Thyroid gland (tissue), 4 donors: ENCODE measurements at regions not wholly inside any gene's neighbourhood (a gene's known extent, or its start where the extent isn't known, plus 50 kb on each side); places are given as distances from the start of the nearest gene placed in this dataset.
A peak's percentile ranks its signal among the peaks of the same experiment; 100 is the strongest.

ENCODE experiments used
- DNase-seq, 2 donors: peaks; one replicate each; pipeline ENCODE4 v3.0.0-alpha.2; 2019
- H3K27ac ChIP-seq, 3 donors: fragments of 200-600 bp; sonication (generic); 1 replicate in 2 of 3; 2 replicates in 1 of 3; pipeline ENCODE4 v1.5.1; 2016 to 2019; ENCODE audit warnings: mild to moderate bottlenecking in 1 of 3, moderate library complexity in 1 of 3
- H3K27me3 ChIP-seq: fragments of 200-600 bp; sonication (generic); one replicate; pipeline ENCODE4 v1.5.1; 2019
- H3K36me3 ChIP-seq, 2 donors: fragments of 200-600 bp; sonication (generic); one replicate each; pipeline ENCODE4 v1.5.1; 2016 to 2019
- H3K4me1 ChIP-seq, 2 donors: fragments of 200-600 bp; sonication (generic); one replicate each; pipeline ENCODE4 v1.5.1; 2017 to 2019
- H3K4me3 ChIP-seq, 3 donors: fragments of 200-600 bp; sonication (generic); replicated peaks in 1 of 3; 1 replicate in 2 of 3; 2 replicates in 1 of 3; pipeline ENCODE4 v1.5.1; 2016; ENCODE audit warnings: mild to moderate bottlenecking in 1 of 3
- H3K9me3 ChIP-seq: fragments of 200-600 bp; sonication (generic); one replicate; pipeline ENCODE4 v1.5.1; 2017
- POLR2A ChIP-seq, 2 donors: fragments of 450-650 bp; IDR thresholded peaks; one replicate each; pipeline ENCODE4 v1.6.1; 2017; ENCODE audit warnings: antibody characterized with exemption in 2 of 2, mild to moderate bottlenecking in 2 of 2, moderate library complexity in 1 of 2
- WGBS, 2 donors: methylation state at CpG; one replicate each; pipeline ENCODE4 v1.1.5; 2017; 5-methylcytosine and 5-hydroxymethylcytosine counted together
- intact Hi-C: fragments of 100-400 bp; cut with DNase I; formaldehyde crosslinking; loops from one replicate; pipeline ENCODE4 v1.15.1; 2023
- TF ChIP-seq, protein P1 (sequence below), 6 experiments: fragments of 200-600 bp in 3 of 6; fragments of 450-650 bp in 3 of 6; sonication (generic) in 3 of 6; IDR thresholded peaks; one replicate each; pipeline ENCODE4 v1.5.1; 2016 to 2019; ENCODE audit warnings: antibody characterized with exemption in 6 of 6, mild to moderate bottlenecking in 2 of 6, inconsistent platforms in 1 of 6, moderate library complexity in 1 of 6

DNA sequence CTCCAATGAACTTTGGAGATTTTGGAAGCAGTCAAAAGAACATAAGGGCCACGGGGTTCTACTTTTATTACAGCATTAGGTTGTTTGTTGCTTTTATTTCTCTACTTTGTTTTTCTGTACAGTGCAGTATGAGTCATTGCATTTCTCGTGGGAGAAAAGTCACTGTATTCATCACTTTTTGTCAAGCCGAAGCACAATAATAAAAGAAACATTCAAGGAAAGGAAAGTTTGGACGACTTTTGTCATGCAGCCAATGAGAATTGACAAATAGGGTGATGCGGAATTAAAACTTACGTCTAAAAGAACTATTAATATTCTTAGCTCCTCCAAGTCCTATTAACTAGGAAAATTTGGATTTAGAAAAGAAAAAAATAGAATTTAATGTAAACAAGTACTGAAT, 209.9 kb downstream of the TMEM182 start:
- Histone ChIP-seq H3K27me3 (no peaks in the 10 kb centered on the region), H3K36me3 (no peaks in the 10 kb centered on the region), H3K9me3 (no peaks in the 10 kb centered on the region), H3K27ac (no peak overlapping the region), H3K4me3 (no peak overlapping the region), H3K4me1 (no peaks in the 10 kb centered on the region)
- 79 to 80% methylated on average over 6 of the region's 6 CpGs for WGBS, 2 donors
- DNase-seq, result no peak
- TF ChIP-seq POLR2A (IDR thresholded peaks at IDR 0.05), result no peak
- TF ChIP-seq, protein P1, sequence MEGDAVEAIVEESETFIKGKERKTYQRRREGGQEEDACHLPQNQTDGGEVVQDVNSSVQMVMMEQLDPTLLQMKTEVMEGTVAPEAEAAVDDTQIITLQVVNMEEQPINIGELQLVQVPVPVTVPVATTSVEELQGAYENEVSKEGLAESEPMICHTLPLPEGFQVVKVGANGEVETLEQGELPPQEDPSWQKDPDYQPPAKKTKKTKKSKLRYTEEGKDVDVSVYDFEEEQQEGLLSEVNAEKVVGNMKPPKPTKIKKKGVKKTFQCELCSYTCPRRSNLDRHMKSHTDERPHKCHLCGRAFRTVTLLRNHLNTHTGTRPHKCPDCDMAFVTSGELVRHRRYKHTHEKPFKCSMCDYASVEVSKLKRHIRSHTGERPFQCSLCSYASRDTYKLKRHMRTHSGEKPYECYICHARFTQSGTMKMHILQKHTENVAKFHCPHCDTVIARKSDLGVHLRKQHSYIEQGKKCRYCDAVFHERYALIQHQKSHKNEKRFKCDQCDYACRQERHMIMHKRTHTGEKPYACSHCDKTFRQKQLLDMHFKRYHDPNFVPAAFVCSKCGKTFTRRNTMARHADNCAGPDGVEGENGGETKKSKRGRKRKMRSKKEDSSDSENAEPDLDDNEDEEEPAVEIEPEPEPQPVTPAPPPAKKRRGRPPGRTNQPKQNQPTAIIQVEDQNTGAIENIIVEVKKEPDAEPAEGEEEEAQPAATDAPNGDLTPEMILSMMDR (IDR thresholded peaks at IDR 0.05), result no peak
- intact Hi-C loops, result no loop called here

DNA sequence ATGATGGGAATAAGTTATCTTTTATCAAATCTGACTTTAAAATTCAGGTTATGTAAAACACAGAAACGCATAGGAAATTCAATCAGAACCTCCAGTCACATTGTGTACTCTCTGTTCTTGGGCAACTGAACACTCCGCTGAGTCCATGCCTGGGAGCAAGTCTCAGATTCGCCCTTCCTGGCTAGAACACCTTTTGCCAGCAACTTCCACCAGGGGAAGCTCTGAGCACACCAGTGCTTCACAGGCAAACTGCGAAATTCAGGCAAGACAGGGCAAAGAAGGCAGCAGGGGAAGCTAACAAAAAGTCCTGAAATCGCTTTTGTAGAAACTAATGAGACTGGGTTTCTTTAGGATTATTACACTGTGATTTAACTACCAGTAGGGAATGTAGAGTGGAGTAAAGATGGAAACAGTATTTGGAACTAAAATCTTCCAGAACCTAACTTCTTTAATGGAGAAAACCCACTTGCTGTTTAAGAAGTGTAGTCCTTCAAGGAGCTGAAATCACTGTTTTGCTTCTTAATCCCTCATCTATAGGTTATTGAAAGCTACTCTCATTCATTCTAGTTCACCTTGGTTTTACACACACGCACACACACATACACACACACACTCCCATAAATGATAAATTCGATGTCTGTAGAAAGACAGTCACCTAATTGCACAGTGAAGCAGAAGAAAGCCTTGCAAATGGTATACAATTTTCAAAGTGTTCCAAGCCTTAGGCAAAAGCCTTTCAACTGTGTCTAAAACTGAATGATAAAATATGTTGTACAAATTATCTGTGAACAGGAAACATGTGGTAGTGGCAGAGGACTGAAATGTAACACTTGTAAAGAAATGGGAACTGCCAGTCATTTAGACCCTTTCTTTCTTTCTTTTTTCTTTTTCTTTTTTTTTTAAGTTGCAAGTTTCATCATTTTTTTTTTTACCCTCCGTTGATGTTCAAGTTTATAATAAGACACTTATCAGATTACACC, 214.5 kb downstream of the TMEM182 start:
- no peaks in the 10 kb centered on the region for H3K36me3 ChIP-seq
- H3K27me3 ChIP-seq, result no peaks in the 10 kb centered on the region
- intact Hi-C loops, result no loop called here
- TF ChIP-seq POLR2A (IDR thresholded peaks at IDR 0.05), result no peak
- TF ChIP-seq, protein P1 (IDR thresholded peaks at IDR 0.05), result peak in 3 of 6 experiments; percentile 28 to 54 (median 41)
- DNase-seq, result peak; percentile 12 to 41
- no peaks in the 10 kb centered on the region for H3K9me3 ChIP-seq
- WGBS, 2 donors, result 30 to 33% methylated on average over 8 of the region's 8 CpGs
- no peaks in the 10 kb centered on the region for H3K4me1 ChIP-seq
- H3K27ac ChIP-seq, result no peak overlapping the region
- no peak overlapping the region for H3K4me3 ChIP-seq

DNA sequence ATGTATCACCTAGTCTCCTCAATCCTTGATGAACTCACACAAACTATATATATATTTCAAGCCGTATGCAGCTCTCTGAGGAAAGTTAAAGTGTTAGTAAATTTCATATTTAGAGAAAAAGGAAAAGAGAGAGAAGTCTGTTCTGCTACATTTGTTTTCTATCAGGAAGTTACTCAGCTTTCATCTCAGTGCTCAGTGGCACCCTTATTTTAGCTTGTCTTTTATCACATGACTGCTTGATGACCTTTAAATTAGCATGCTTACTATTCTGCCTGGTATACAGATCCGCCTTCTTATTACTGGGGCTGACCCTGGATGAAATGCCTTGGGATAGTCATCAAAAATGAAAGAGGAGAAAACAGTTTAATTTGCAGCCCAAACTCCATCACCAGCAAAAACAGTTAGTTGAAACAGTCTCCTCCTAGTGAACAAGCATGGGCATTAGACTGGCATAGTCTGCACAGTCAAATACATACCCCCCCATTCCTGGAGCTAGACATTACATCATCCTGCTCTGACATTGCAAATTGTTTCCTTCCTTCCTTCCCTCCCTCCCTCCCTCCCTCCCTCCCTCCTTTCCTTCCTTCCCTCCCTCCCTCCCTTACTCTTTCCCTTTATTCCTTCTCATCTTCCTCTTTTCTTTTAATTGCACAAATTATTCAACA, 215.7 kb downstream of the TMEM182 start:
- intact Hi-C loops, result no loop called here
- no peaks in the 10 kb centered on the region for H3K27me3 ChIP-seq
- no peak overlapping the region for H3K4me3 ChIP-seq
- WGBS, 2 donors, result 74 to 80% methylated on average over 2 of the region's 2 CpGs
- no peak for DNase-seq
- TF ChIP-seq, protein P1 (IDR thresholded peaks at IDR 0.05), result no peak
- no peaks in the 10 kb centered on the region for H3K9me3 ChIP-seq
- H3K27ac ChIP-seq, result no peak overlapping the region
- H3K36me3 ChIP-seq, result no peaks in the 10 kb centered on the region
- H3K4me1 ChIP-seq, result no peaks in the 10 kb centered on the region

DNA sequence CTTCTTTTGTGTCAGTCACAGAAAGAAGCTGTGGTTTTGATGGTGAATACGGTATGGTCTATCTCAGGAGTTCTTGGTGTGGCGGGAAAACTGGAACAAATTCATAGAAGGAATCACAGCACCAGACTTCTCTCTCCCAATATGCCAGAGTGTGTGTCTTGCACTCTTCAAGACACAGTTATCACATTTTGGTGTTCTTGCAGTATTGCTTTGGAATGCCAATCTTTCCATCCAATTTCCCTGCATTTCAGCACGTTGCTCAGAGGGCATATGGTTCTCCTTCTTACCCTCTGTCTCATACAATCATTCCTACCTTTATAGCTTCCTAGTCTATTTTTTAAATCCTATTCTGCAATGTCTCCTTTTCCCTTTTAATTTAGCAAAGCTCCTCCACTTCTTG, 216.3 kb downstream of the TMEM182 start:
- TF ChIP-seq, protein P1 (IDR thresholded peaks at IDR 0.05), result no peak
- no peak for TF ChIP-seq POLR2A (IDR thresholded peaks at IDR 0.05)
- no peak overlapping the region for H3K27ac ChIP-seq
- H3K36me3 ChIP-seq, result no peaks in the 10 kb centered on the region
- H3K4me1 ChIP-seq, result no peaks in the 10 kb centered on the region
- H3K27me3 ChIP-seq, result no peaks in the 10 kb centered on the region
- H3K9me3 ChIP-seq, result no peaks in the 10 kb centered on the region
- DNase-seq, result no peak
- intact Hi-C loops, result no loop called here
- WGBS, 2 donors, result 88 to 90% methylated on average over 3 of the region's 3 CpGs
- no peak overlapping the region for H3K4me3 ChIP-seq

DNA sequence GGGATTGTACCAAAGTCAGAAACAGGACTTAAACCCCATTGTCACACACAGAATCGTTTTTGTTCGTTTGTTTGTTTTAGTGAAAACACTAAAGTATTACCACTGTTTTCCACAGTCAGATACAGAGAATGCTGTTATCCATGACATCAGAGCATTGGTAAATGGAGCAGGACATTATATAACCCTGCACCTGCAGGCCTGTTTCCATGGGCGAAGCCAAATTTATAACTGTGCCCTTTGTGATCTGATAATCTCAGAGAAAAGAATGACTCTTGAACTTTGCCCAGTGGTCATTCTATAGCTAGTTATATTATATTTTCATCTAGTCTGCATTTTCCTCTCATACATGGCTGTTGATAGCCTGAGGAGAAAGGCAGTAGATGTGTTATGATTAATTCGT, 217.6 kb downstream of the TMEM182 start:
- no peak for TF ChIP-seq POLR2A (IDR thresholded peaks at IDR 0.05)
- TF ChIP-seq, protein P1 (IDR thresholded peaks at IDR 0.05), result no peak
- no peak overlapping the region for H3K4me3 ChIP-seq
- no peaks in the 10 kb centered on the region for H3K27me3 ChIP-seq
- H3K9me3 ChIP-seq, result no peaks in the 10 kb centered on the region
- WGBS, 2 donors, result 87 to 89% methylated on average over 4 of the region's 4 CpGs
- intact Hi-C loops, result no loop called here
- no peak overlapping the region for H3K27ac ChIP-seq
- H3K4me1 ChIP-seq, result no peaks in the 10 kb centered on the region
- DNase-seq, result no peak
- no peaks in the 10 kb centered on the region for H3K36me3 ChIP-seq
